GM18867 (cell line): ENCODE measurements at regions not wholly inside any gene's neighbourhood (a gene's known extent, or its start where the extent isn't known, plus 50 kb on each side); places are given as distances from the start of the nearest gene placed in this dataset.
"Not testable (repeated sequence)": the region's sequence is repeated elsewhere in the genome, so short reads cannot be mapped to it uniquely, and the experiment has no call there.

Experiments
- ATAC-seq: cut with Tn5 transposase; IDR thresholded peaks from one replicate; pipeline ENCODE4 v1.9.1; 2021; ENCODE audit warnings: mild to moderate bottlenecking, moderate library complexity; ENCODE audit not compliant: unreplicated experiment

DNA sequence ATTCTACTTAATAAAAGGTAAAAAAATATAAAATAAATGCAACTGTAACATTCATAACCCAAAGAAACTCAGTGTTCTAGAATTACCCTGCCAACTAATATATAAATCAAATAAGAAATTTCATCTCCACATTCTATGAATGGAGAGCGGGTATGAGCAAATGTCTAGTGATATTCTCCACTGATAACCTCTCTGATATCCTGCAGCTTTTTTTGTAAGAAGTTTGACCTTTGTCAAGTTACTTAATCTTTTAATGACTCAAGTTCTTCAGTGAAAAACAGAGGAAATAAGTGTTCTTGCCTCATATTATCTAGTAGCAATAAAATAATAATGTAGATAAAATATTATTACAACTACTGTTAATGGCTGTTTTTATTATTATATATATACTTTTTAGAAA lies 1275.6 kb upstream of the CDH9 start:
- no peak for ATAC-seq

DNA sequence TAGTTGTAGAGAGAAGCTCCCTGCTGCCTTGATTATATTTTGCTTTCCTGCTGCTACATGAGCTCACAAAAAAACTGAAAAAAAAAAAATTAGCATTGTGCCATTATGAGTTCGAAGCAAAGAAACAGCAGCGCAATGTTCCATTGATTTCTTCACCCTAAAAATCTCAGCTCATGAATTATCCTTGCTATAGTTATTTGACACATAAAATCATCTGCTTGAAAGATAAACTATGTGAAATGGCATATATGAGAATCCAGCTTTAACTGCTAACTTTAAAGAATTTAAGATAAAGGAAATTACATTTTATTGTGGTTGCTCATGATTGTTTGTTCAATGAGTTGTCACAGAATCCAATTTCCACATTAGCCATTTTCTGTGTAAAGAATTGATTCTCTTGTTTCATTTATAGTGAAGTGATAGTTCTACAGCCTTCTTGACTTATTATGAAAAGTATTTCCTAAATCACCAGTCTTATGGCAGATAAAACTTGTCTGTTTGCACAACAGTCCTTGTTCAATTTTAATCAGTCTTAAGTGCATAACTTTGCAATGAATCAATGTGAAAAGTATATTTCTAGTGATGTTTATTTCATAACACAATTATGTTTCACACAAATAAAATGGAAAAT lies 1275.0 kb upstream of the CDH9 start:
- no peak for ATAC-seq

DNA sequence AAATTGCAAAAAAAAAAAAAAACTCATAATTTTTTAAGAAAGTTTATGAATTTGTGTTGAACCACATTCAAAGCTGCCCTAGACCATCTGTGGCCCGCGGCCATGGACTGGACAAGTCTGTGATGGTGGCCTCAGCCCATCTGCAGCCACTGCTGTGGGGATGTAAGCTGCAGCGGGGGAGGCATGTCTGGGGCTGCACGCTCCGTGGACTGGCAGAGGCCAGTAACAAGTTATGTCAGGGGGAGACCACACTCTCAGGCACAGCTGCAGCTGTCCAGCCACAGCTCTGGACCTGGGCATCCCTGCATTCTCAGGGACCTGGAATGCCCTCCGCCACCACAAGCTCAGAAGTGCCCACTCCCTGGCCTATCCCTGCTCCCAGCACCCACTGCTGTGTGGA lies 1272.3 kb upstream of the CDH9 start:
- ATAC-seq, result no peak

- no peak for ATAC-seq
Observed at GRCh38 chr5:28305891-28306290, 1267.5 kb upstream of the CDH9 start.

- no peak for ATAC-seq
Observed at GRCh38 chr5:28301712-28302111, 1263.3 kb upstream of the CDH9 start.

- ATAC-seq, result no peak
Observed at GRCh38 chr5:28296254-28297013, 1258.0 kb upstream of the CDH9 start.

DNA sequence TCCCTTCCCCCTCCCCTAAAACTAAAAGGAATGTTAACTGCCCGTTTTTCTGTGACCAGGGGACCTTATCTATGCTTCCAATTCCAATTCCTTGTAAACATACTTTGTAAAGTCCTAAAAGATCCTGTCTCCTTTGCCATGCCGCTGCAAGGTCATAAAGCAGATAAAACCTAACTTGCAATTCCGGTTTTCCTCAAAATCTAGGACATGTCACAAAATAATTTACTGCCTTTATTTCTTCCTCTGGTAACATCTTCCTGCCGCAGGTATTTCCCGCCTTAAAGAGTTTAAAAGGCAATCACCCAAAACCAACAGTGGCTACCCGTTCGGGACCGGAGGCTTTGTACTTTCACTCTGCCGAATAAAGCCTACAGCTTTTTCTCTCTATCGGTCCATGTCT lies 1248.6 kb upstream of the CDH9 start:
- not testable (repeated sequence) for ATAC-seq

DNA sequence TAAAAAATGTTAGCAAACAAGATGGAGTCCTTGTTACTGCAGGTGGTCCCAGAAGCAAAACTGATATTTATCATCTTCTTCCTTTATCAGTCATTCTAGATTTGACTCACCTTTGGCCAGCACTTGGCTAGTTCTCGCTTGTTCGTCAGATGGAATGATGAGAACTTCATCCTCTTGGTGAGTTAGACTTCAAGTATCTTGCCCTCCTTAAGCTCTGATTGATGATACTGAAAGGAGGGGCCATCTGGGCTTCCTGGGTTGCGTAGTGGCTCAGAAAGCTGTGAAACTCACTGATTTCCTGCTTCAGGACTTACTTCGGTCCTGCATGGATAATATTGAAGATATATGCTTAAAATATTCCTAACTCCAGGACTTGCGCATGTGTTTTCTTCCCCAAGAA lies 1248.2 kb upstream of the CDH9 start:
- ATAC-seq, result no peak

DNA sequence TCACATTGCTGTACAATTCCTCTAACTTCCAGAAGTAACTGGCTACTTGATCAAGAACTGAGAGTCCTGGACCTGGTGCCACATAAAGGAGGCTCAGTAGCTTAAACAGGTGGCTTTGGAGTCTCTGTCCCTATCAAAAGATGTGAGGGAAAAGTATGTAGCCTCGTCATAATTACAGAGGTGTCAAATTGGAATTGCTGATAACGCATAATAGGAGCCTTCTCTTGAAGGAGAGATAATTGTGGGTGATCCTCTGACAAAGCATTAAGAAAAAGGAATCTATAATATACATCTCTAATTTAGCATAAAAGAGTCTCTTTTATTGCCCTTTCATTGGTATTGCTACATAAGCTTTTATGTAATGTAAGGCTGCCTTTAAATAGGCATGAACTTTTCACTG lies 1246.4 kb upstream of the CDH9 start:
- ATAC-seq, result no peak

GRCh38 chr5:28281351-28281750 lies 1243.0 kb upstream of the CDH9 start:
- ATAC-seq, result no peak

DNA sequence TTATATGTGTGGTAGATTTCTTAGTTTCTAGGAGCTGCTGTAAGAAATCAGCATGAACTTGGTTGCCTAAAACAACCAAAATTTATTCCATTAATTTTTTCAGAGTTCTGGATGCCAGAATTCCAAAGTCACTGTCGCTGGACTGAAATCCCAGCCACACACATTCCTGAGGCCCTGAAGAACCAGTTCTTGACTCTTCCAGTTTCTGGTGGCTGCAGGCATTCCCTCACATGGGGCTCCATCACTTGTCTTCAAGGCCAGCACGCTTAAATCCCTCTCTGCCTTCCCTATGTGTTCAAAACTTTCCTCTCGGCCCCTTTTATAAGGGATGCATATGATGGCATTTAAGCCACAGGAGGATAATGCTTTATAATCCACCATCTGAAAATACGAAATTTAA lies 1237.5 kb upstream of the CDH9 start:
- no peak for ATAC-seq

- no peak for ATAC-seq
Observed at GRCh38 chr5:28269978-28270377, 1231.6 kb upstream of the CDH9 start.

GRCh38 chr5:28265877-28266276 lies 1227.5 kb upstream of the CDH9 start:
- ATAC-seq, result no peak

GRCh38 chr5:28254846-28255245 lies 1216.5 kb upstream of the CDH9 start:
- no peak for ATAC-seq

DNA sequence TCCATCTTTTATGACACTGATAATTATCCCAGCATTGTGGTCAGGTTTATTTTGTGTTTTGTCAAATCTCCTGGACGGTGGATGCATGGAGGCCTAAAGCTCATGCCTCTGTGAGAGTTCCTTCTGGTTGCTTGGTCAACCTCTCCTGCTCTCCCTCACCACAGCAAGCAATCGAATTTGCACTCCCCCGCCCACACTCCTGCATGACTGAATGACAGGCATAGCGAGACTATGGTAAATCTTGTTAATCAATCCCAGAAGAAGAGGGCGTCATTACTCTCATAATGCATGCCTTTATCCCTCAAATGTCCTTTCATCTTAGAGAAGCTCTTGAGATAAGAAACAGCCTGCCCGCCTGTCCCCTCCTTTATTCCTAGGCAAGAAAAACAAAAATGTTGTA lies 1215.0 kb upstream of the CDH9 start:
- no peak for ATAC-seq

DNA sequence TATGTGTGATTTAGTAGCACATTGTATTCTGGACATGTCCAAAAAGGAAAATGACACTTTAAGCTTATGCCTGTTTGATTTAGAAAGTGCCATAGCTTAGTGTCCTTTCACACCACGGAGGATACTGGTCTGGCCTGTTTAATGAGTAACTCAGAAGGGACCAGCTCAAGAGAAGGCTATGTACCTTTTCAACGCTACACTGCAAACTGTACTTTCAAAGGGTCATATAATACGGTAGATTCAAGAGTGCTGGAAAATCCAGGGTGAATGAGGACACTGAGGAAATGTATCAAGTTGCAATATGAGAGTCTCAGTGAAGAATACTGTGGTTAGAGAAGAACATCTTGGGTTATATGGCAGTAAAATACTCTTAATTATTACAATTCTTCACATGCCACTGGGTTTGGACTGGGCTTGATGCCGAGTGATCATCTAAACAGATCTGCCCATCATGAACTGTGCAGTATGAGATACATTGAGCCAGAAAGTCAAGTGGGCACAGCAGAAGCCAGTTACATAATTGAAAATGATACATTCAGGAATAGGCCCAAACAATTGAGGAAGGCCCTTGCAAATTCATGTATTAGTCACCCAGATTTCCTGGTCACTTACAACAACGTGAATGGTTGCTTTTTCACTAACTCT lies 1211.5 kb upstream of the CDH9 start:
- ATAC-seq, result no peak

GRCh38 chr5:28234356-28234968 lies 1196.1 kb upstream of the CDH9 start:
- ATAC-seq, result no peak

DNA sequence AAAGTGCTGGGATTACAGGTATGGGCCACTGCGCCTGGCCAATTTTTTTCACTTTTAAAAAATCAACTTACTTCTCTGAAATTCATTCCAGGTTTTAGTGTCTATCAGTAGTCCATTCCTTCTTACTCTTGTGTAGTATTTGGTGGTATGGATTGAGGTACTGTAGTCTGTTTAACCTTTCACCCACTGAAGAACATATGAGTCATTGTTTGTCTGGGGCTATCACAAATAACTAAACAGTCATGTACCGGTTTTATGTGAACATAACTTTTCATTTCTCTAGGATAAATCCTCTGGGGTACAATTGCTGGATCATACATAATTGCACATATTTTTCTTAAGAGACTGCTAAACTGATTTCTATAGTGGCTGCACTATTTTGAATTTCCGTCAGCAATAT lies 1188.0 kb upstream of the CDH9 start:
- ATAC-seq, result no peak

- ATAC-seq, result no peak
Observed at GRCh38 chr5:28219539-28219938, 1181.2 kb upstream of the CDH9 start.

DNA sequence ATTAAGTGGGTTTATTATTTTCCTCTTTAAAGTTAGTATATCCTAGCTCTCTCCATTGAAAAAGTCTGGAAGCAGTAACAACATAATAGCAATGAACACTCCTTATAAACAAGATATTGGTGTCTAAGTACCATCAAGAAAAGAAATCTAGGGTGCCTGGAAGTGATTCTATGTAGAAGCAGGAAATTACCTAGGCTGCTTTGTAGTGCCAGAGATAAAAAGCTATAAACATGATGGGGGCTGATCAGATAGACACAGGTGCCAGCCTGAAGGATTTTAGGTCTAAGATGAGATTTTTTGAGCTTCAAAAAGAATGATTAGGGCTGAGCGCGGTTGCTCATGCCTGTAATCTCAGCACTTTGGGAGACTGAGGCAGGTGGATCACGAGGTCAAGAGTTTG lies 1179.3 kb upstream of the CDH9 start:
- no peak for ATAC-seq

DNA sequence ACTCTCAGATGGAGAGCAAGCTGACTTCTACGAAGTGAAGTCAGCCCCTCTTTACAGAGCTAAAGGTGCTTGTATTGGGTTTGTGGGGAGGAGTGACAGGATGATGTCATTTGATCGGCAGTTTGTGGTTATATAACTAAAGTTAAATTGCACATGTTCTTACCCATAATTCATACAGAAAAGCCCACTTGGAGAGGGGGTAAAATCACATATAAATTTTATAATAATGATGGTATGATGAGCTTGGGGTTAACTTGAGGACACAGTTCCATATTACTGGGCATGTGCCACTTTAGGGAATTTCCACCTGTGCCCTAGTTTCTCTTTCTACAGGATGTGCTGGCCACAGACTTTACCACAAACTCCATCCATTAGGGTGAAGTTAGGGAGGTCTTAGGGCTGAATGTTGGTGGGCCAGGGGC lies 1178.6 kb upstream of the CDH9 start:
- peak; percentile 43 for ATAC-seq

DNA sequence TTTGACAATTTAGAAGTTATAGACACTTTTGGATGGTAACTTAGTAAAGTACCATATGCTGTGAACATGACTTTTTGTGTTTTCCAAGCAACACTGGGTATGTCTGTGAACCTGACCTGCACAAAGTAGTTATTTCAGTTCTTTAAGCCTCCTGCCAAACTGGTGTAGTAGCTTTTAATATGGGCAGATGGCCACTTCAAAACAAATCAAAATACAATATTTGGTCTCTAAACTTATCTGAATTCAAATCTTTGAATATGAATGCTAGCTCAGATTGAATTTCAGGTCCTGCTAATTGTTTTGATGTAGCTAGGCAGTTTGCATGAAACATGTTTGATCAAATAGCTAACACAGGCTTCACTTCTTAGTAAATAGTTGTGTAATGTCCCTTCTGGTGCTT lies 1176.7 kb upstream of the CDH9 start:
- ATAC-seq, result no peak
